Panc1 (cell line): ENCODE measurements at regions not wholly inside any gene's neighbourhood (a gene's known extent, or its start where the extent isn't known, plus 50 kb on each side); places are given as distances from the start of the nearest gene placed in this dataset.

Source experiments
- ATAC-seq: fragments of 200-7000 bp; cut with Tn5 transposase; 2 replicates; pipeline ENCODE4 v1.9.1; 2020; ENCODE audit warnings: mild to moderate bottlenecking, moderate library complexity
- BruUV-seq: library from RNA; stranded (reverse); fragments of 400-500 nt; replicated peaks from 2 replicates; lab custom pipeline; 2021; lab: Mats Ljungman, UMichigan
- CTCF ChIA-PET: fragments of 300-600 bp; sonication (Branson Sonifier 250); formaldehyde crosslinking; loops from one replicate; lab custom pipeline; 2022; ENCODE audit warnings: antibody characterized with exemption; lab: Charles Lee
- POLR2A ChIA-PET: fragments of 300-600 bp; sonication (Branson Sonifier 250); formaldehyde crosslinking; loops from one replicate; lab custom pipeline; 2022; ENCODE audit warnings: antibody characterized with exemption; lab: Charles Lee
- DNase-seq: peaks from one replicate; pipeline ENCODE4 v3.0.0-alpha.2; 2010; ENCODE audit warnings: low read depth, low spot score
- H3K27ac ChIP-seq: 2 replicates; pipeline ENCODE4 v1.5.1; 2011; ENCODE audit warnings: mild to moderate bottlenecking, low read length, inconsistent platforms
- H3K27me3 ChIP-seq: fragments of 200-500 bp; sonication (Bioruptor generic); 2 replicates; pipeline ENCODE4 v1.6.0; 2014; ENCODE audit warnings: low read length, inconsistent platforms; ENCODE audit not compliant: control insufficient read depth, insufficient read depth
- H3K36me3 ChIP-seq: fragments of 200-500 bp; sonication (Bioruptor generic); 2 replicates; pipeline ENCODE4 v1.5.1; 2014; ENCODE audit warnings: inconsistent platforms, mild to moderate bottlenecking, low read length, moderate library complexity; ENCODE audit not compliant: control insufficient read depth, insufficient read depth
- H3K4me1 ChIP-seq: 2 replicates; pipeline ENCODE4 v1.5.1; 2011; ENCODE audit warnings: inconsistent platforms, mild to moderate bottlenecking, low read length, moderate library complexity; ENCODE audit not compliant: control insufficient read depth, insufficient read depth
- H3K4me3 ChIP-seq, 2 experiments: 2 replicates each; pipeline ENCODE4 v1.5.1; 2011 to 2012; ENCODE audit warnings: low read depth in 2 of 2, low read length in 2 of 2, mild to moderate bottlenecking in 2 of 2, inconsistent platforms in 1 of 2, moderate library complexity in 1 of 2
- H3K9me3 ChIP-seq: fragments of 200-500 bp; sonication (Bioruptor generic); 2 replicates; pipeline ENCODE4 v1.5.1; 2014; ENCODE audit warnings: low read depth, mild to moderate bottlenecking, inconsistent platforms, low read length, moderate library complexity; ENCODE audit not compliant: control insufficient read depth, insufficient read depth
- CTCF ChIP-seq: fragments of 450-650 bp; IDR thresholded peaks from 2 replicates; pipeline ENCODE4 v1.5.1; 2017; ENCODE audit warnings: mild to moderate bottlenecking
- POLR2AphosphoS5 ChIP-seq: IDR thresholded peaks from 2 replicates; pipeline ENCODE4 v1.6.1; 2012; ENCODE audit warnings: mild to moderate bottlenecking, low read depth, low read length, moderate library complexity
- REST ChIP-seq, 2 experiments: IDR thresholded peaks; 2 replicates each; pipeline ENCODE4 v1.6.1; 2011 to 2012; ENCODE audit warnings: low read depth in 2 of 2, control low read depth in 1 of 2, low read length in 1 of 2, mild to moderate bottlenecking in 1 of 2, moderate library complexity in 1 of 2; ENCODE audit not compliant: insufficient read depth in 1 of 2
- SIN3A ChIP-seq: IDR thresholded peaks from 2 replicates; pipeline ENCODE4 v1.6.1; 2012; ENCODE audit warnings: low read depth, mild to moderate bottlenecking, low read length, moderate library complexity, borderline replicate concordance; ENCODE audit not compliant: insufficient read depth
- TCF7L2 ChIP-seq: IDR thresholded peaks from 2 replicates; pipeline ENCODE4 v1.6.1; 2011; ENCODE audit warnings: mild to moderate bottlenecking, low read depth, low read length, inconsistent platforms
- in situ Hi-C: cut with HindIII; loops from 2 replicates; pipeline ENCODE4 v1.10.0; 2016; ENCODE audit warnings: low sequenced_read_pairs, low pct_unique_long_range_greater_than_20kb
- intact Hi-C: fragments of 100-400 bp; cut with micrococcal nuclease; formaldehyde crosslinking; loops from one replicate; pipeline ENCODE4 v1.10.0; 2022; ENCODE audit not compliant: unreplicated experiment

- BruUV-seq: no TSS peak
- no peaks in the 10 kb centered on the region for H3K36me3 ChIP-seq
- no peak overlapping the region for H3K27ac ChIP-seq
- TF ChIP-seq CTCF (no peak), POLR2AphosphoS5 (no peak), REST (IDR thresholded peaks at IDR 0.05; ENCODE audit: insufficient read depth in 1 of 2, low read depth in 2 of 2, low read length in 1 of 2) (no peak), TCF7L2 (no peak), SIN3A (no peak)
- H3K4me1 ChIP-seq: no peaks in the 10 kb centered on the region
- ChIA-PET CTCF (no interaction called here), POLR2A (no interaction called here)
- DNase-seq: no peak
- no peak for ATAC-seq
- in situ Hi-C loops (no loop called here), intact Hi-C loops (no loop called here)
- no peaks in the 10 kb centered on the region for H3K27me3 ChIP-seq
- H3K9me3 ChIP-seq: no peaks in the 10 kb centered on the region
- no peak overlapping the region for H3K4me3 ChIP-seq
Observed at GRCh38 chr17:6245301-6246177, 175.4 kb downstream of the WSCD1 start.

GRCh38 chr17:6244796-6245195 lies 174.6 kb downstream of the WSCD1 start:
- H3K27me3 ChIP-seq: no peaks in the 10 kb centered on the region
- CTCF ChIA-PET: no interaction called here
- ATAC-seq: no peak
- H3K4me1 ChIP-seq: no peaks in the 10 kb centered on the region
- BruUV-seq: no TSS peak
- H3K9me3 ChIP-seq: no peaks in the 10 kb centered on the region
- DNase-seq: no peak
- H3K4me3 ChIP-seq: no peak overlapping the region
- POLR2A ChIA-PET: no interaction called here
- H3K27ac ChIP-seq: no peak overlapping the region
- H3K36me3 ChIP-seq: no peaks in the 10 kb centered on the region
- in situ Hi-C loops: no loop called here
- intact Hi-C loops: no loop called here
- TF ChIP-seq CTCF (no peak), TCF7L2 (no peak), SIN3A (no peak), REST (IDR thresholded peaks at IDR 0.05; ENCODE audit: insufficient read depth in 1 of 2, low read depth in 2 of 2, low read length in 1 of 2) (no peak), POLR2AphosphoS5 (no peak)
